WTC11 (cell line): ENCODE measurements at regions not wholly inside any gene's neighbourhood (a gene's known extent, or its start where the extent isn't known, plus 50 kb on each side); places are given as distances from the start of the nearest gene placed in this dataset.
A peak's percentile ranks its signal among the peaks of the same experiment; 100 is the strongest.

Source experiments
- ATAC-seq: fragments of 200-7000 bp; cut with Tn5 transposase; 2 replicates; pipeline ENCODE4 v1.10.0; 2021; ENCODE audit warnings: mild to moderate bottlenecking, moderate library complexity
- CTCF ChIA-PET: fragments of 300-600 bp; sonication (Branson Sonifier 250); formaldehyde crosslinking; loops from one replicate; lab custom pipeline; 2021; ENCODE audit warnings: antibody characterized with exemption; lab: Charles Lee
- POLR2A ChIA-PET: fragments of 350-600 bp; sonication (Branson Sonifier 250); formaldehyde crosslinking; loops from one replicate; lab custom pipeline; 2021; ENCODE audit warnings: antibody characterized with exemption; lab: Charles Lee
- DNase-seq: peaks from one replicate; pipeline ENCODE4 v3.0.0; 2021; ENCODE audit warnings: low spot score
- H3K27ac Mint-ChIP-seq: 2 replicates; pipeline ENCODE4 v1.8.0; 2021; ENCODE audit warnings: mixed read lengths
- H3K27me3 Mint-ChIP-seq: 2 replicates; pipeline ENCODE4 v1.8.0; 2021; ENCODE audit warnings: low read depth, mild to moderate bottlenecking, moderate library complexity, mixed read lengths
- H3K36me3 Mint-ChIP-seq: 2 replicates; pipeline ENCODE4 v1.8.0; 2021; ENCODE audit warnings: mixed read lengths
- H3K4me1 Mint-ChIP-seq: 2 replicates; pipeline ENCODE4 v1.8.0; 2022; ENCODE audit warnings: mixed read lengths
- H3K4me3 Mint-ChIP-seq: 2 replicates; pipeline ENCODE4 v1.8.0; 2021; ENCODE audit warnings: mild to moderate bottlenecking, moderate library complexity, mixed read lengths
- H3K9me3 Mint-ChIP-seq: 2 replicates; pipeline ENCODE4 v1.8.0; 2021; ENCODE audit warnings: mixed read lengths
- ATF1 ChIP-seq: sonication (generic); formaldehyde crosslinking; IDR thresholded peaks from 2 replicates; pipeline ENCODE4 v1.8.1; 2023; ENCODE audit warnings: mild to moderate bottlenecking, moderate library complexity, missing genetic modification reagents
- ESRRA ChIP-seq: sonication (generic); formaldehyde crosslinking; IDR thresholded peaks from 2 replicates; pipeline ENCODE4 v1.8.1; 2022; ENCODE audit warnings: mild to moderate bottlenecking, missing genetic modification reagents, borderline replicate concordance
- FOXJ3 ChIP-seq: sonication (generic); formaldehyde crosslinking; IDR thresholded peaks from 2 replicates; pipeline ENCODE4 v1.9.0; 2021; ENCODE audit warnings: missing genetic modification reagents, mild to moderate bottlenecking, borderline replicate concordance
- FOXK1 ChIP-seq: sonication (generic); formaldehyde crosslinking; IDR thresholded peaks from 2 replicates; pipeline ENCODE4 v1.8.0; 2022; ENCODE audit warnings: mild to moderate bottlenecking, moderate library complexity, missing genetic modification reagents
- FOXP1 ChIP-seq: sonication (generic); formaldehyde crosslinking; IDR thresholded peaks from 2 replicates; pipeline ENCODE4 v1.8.0; 2022; ENCODE audit warnings: missing genetic modification reagents, mild to moderate bottlenecking, moderate library complexity, borderline replicate concordance
- HMGA2 ChIP-seq: fragments of 250-450 bp; sonication (Bioruptor Pico); IDR thresholded peaks from 2 replicates; pipeline ENCODE4 v1.4.0; 2021; ENCODE audit warnings: mild to moderate bottlenecking, moderate library complexity
- JUN ChIP-seq: sonication (generic); formaldehyde crosslinking; IDR thresholded peaks from 2 replicates; pipeline ENCODE4 v1.8.0; 2023; ENCODE audit warnings: mild to moderate bottlenecking, missing genetic modification reagents
- NFATC4 ChIP-seq: fragments of 250-450 bp; sonication (Bioruptor Pico); IDR thresholded peaks from 2 replicates; pipeline ENCODE4 v1.9.0; 2021; ENCODE audit warnings: mild to moderate bottlenecking
- NFE2L1 ChIP-seq: sonication (generic); formaldehyde crosslinking; IDR thresholded peaks from 2 replicates; pipeline ENCODE4 v1.8.1; 2023; ENCODE audit warnings: missing genetic modification reagents
- NR3C1 ChIP-seq: sonication (generic); formaldehyde crosslinking; conservative IDR thresholded peaks from 2 replicates; pipeline ENCODE4 v1.8.1; 2023; ENCODE audit warnings: low read depth, mild to moderate bottlenecking, missing genetic modification reagents
- OVOL2 ChIP-seq: fragments of 250-450 bp; sonication (Bioruptor Pico); IDR thresholded peaks from 2 replicates; pipeline ENCODE4 v1.9.0; 2021; ENCODE audit warnings: mild to moderate bottlenecking, borderline replicate concordance
- RELA ChIP-seq: sonication (generic); formaldehyde crosslinking; IDR thresholded peaks from 2 replicates; pipeline ENCODE4 v1.8.1; 2022; ENCODE audit warnings: missing genetic modification reagents, mild to moderate bottlenecking, borderline replicate concordance
- SMAD3 ChIP-seq: sonication (generic); formaldehyde crosslinking; IDR thresholded peaks from 2 replicates; pipeline ENCODE4 v1.8.0; 2022; ENCODE audit warnings: missing genetic modification reagents, mild to moderate bottlenecking, borderline replicate concordance
- SMAD4 ChIP-seq: sonication (generic); formaldehyde crosslinking; IDR thresholded peaks from 2 replicates; pipeline ENCODE4 v1.8.0; 2022; ENCODE audit warnings: mild to moderate bottlenecking, missing genetic modification reagents
- TCF7 ChIP-seq: sonication (generic); formaldehyde crosslinking; IDR thresholded peaks from 2 replicates; pipeline ENCODE4 v1.8.0; 2022; ENCODE audit warnings: mild to moderate bottlenecking, low read depth, missing genetic modification reagents, moderate library complexity
- TEAD1 ChIP-seq: sonication (generic); formaldehyde crosslinking; IDR thresholded peaks from 2 replicates; pipeline ENCODE4 v1.8.0; 2022; ENCODE audit warnings: mild to moderate bottlenecking, missing genetic modification reagents
- TP53 ChIP-seq: sonication (generic); formaldehyde crosslinking; IDR thresholded peaks from 2 replicates; pipeline ENCODE4 v1.8.1; 2023; ENCODE audit warnings: mild to moderate bottlenecking, missing genetic modification reagents
- ZBTB21 ChIP-seq: sonication (generic); formaldehyde crosslinking; IDR thresholded peaks from 2 replicates; pipeline ENCODE4 v1.8.1; 2023; ENCODE audit warnings: mild to moderate bottlenecking, missing genetic modification reagents, borderline replicate concordance
- ZNF396 ChIP-seq: fragments of 250-450 bp; sonication (Bioruptor Pico); IDR thresholded peaks from 2 replicates; pipeline ENCODE4 v1.8.0; 2021; ENCODE audit warnings: mild to moderate bottlenecking, moderate library complexity, borderline replicate concordance
- ZNF512 ChIP-seq: sonication (generic); formaldehyde crosslinking; IDR thresholded peaks from 2 replicates; pipeline ENCODE4 v1.8.1; 2022; ENCODE audit warnings: missing genetic modification reagents, borderline replicate concordance
- TF ChIP-seq, protein P1 (sequence below): fragments of 250-450 bp; sonication (Bioruptor Pico); IDR thresholded peaks from 2 replicates; pipeline ENCODE4 v1.9.0; 2021; ENCODE audit warnings: mild to moderate bottlenecking
- TF ChIP-seq, protein P2 (sequence below): sonication (generic); formaldehyde crosslinking; IDR thresholded peaks from 2 replicates; pipeline ENCODE4 v1.8.0; 2022; ENCODE audit warnings: mild to moderate bottlenecking, missing genetic modification reagents
- TF ChIP-seq, protein P3 (sequence below): sonication (generic); formaldehyde crosslinking; conservative IDR thresholded peaks from 2 replicates; pipeline ENCODE4 v1.8.1; 2023; ENCODE audit warnings: mild to moderate bottlenecking, low read depth, missing genetic modification reagents, moderate library complexity
- TF ChIP-seq, protein P4 (sequence below): sonication (generic); formaldehyde crosslinking; IDR thresholded peaks from 2 replicates; pipeline ENCODE4 v1.8.1; 2022; ENCODE audit warnings: mild to moderate bottlenecking, moderate library complexity, missing genetic modification reagents
- TF ChIP-seq, protein P5 (sequence below): sonication (generic); formaldehyde crosslinking; IDR thresholded peaks from 2 replicates; pipeline ENCODE4 v1.8.0; 2022; ENCODE audit warnings: mild to moderate bottlenecking, missing genetic modification reagents

GRCh38 chr1:110750562-110750961, 75.8 kb upstream of the KCNA3 start (continued):
- TF ChIP-seq ESRRA (CRISPR knock-in tag) (no peak), TEAD1 (CRISPR knock-in tag) (no peak), TCF7 (CRISPR knock-in tag) (no peak), HMGA2 (CRISPR knock-in tag) (no peak), ZBTB21 (CRISPR knock-in tag) (no peak), OVOL2 (CRISPR knock-in tag) (no peak), NFE2L1 (CRISPR knock-in tag) (no peak), RELA (CRISPR knock-in tag) (no peak), ATF1 (CRISPR knock-in tag) (no peak), ZNF512 (CRISPR knock-in tag) (no peak)
- TF ChIP-seq, protein P1, sequence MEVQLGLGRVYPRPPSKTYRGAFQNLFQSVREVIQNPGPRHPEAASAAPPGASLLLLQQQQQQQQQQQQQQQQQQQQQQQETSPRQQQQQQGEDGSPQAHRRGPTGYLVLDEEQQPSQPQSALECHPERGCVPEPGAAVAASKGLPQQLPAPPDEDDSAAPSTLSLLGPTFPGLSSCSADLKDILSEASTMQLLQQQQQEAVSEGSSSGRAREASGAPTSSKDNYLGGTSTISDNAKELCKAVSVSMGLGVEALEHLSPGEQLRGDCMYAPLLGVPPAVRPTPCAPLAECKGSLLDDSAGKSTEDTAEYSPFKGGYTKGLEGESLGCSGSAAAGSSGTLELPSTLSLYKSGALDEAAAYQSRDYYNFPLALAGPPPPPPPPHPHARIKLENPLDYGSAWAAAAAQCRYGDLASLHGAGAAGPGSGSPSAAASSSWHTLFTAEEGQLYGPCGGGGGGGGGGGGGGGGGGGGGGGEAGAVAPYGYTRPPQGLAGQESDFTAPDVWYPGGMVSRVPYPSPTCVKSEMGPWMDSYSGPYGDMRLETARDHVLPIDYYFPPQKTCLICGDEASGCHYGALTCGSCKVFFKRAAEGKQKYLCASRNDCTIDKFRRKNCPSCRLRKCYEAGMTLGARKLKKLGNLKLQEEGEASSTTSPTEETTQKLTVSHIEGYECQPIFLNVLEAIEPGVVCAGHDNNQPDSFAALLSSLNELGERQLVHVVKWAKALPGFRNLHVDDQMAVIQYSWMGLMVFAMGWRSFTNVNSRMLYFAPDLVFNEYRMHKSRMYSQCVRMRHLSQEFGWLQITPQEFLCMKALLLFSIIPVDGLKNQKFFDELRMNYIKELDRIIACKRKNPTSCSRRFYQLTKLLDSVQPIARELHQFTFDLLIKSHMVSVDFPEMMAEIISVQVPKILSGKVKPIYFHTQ (CRISPR knock-in tag) = no peak
- TF ChIP-seq, protein P2, sequence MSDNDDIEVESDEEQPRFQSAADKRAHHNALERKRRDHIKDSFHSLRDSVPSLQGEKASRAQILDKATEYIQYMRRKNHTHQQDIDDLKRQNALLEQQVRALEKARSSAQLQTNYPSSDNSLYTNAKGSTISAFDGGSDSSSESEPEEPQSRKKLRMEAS (CRISPR knock-in tag) = no peak
- TF ChIP-seq, protein P3, sequence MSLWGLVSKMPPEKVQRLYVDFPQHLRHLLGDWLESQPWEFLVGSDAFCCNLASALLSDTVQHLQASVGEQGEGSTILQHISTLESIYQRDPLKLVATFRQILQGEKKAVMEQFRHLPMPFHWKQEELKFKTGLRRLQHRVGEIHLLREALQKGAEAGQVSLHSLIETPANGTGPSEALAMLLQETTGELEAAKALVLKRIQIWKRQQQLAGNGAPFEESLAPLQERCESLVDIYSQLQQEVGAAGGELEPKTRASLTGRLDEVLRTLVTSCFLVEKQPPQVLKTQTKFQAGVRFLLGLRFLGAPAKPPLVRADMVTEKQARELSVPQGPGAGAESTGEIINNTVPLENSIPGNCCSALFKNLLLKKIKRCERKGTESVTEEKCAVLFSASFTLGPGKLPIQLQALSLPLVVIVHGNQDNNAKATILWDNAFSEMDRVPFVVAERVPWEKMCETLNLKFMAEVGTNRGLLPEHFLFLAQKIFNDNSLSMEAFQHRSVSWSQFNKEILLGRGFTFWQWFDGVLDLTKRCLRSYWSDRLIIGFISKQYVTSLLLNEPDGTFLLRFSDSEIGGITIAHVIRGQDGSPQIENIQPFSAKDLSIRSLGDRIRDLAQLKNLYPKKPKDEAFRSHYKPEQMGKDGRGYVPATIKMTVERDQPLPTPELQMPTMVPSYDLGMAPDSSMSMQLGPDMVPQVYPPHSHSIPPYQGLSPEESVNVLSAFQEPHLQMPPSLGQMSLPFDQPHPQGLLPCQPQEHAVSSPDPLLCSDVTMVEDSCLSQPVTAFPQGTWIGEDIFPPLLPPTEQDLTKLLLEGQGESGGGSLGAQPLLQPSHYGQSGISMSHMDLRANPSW (CRISPR knock-in tag) = no peak
- TF ChIP-seq, protein P4, sequence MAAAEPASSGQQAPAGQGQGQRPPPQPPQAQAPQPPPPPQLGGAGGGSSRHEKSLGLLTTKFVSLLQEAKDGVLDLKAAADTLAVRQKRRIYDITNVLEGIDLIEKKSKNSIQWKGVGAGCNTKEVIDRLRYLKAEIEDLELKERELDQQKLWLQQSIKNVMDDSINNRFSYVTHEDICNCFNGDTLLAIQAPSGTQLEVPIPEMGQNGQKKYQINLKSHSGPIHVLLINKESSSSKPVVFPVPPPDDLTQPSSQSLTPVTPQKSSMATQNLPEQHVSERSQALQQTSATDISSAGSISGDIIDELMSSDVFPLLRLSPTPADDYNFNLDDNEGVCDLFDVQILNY (CRISPR knock-in tag) = no peak

DNA sequence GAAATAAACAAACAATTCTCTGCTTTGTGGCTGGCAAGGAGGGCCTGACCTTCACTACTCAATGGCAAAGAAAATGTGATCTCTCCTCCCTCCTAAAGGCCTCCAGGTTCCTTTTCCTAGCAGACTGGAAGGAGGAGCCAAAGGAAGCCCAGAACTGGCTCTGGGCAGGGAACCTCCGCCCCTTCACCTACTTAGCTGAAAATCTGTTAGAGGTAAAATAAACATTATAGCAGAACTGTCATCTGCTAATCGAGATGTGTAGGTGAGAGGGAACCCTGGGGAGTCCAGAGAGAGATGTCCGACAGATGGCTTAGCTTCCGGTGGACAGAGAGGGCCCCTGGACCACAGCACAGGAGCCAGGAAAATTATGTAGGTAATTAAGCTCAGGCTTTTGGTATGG, 75.2 kb upstream of the KCNA3 start:
- peaks cover 62% of the 10 kb centered on the region for H3K4me1 Mint-ChIP-seq
- H3K36me3 Mint-ChIP-seq = no peaks in the 10 kb centered on the region
- CTCF ChIA-PET = interaction anchor here (0.8 to 2.8 kb wide), 6 partner anchors 15 to 194 kb away, joined by 3 to 22 read pairs (median 5); no protein-coding TSS in a partner anchor
- no peak overlapping the region for H3K27ac Mint-ChIP-seq
- peak; percentile 50; the same call in 1 of the 2 replicates for ATAC-seq
- POLR2A ChIA-PET = no interaction called here
- H3K9me3 Mint-ChIP-seq = no peaks in the 10 kb centered on the region
- no peak overlapping the region for H3K4me3 Mint-ChIP-seq
- peaks cover 2% of the 10 kb centered on the region; the same call in 1 of the 2 replicates for H3K27me3 Mint-ChIP-seq
- no peak for DNase-seq
- no peak for TF ChIP-seq NFATC4 (CRISPR knock-in tag)
- TF ChIP-seq SMAD4 (CRISPR knock-in tag) = no peak
- no peak for TF ChIP-seq FOXJ3 (CRISPR knock-in tag)
- TF ChIP-seq FOXK1 = no peak
- no peak for TF ChIP-seq ZNF396 (CRISPR knock-in tag)
- TF ChIP-seq JUN = no peak
- TF ChIP-seq FOXP1 (CRISPR knock-in tag) = no peak
- no peak for TF ChIP-seq ATF1 (CRISPR knock-in tag)
- TF ChIP-seq, protein P5, sequence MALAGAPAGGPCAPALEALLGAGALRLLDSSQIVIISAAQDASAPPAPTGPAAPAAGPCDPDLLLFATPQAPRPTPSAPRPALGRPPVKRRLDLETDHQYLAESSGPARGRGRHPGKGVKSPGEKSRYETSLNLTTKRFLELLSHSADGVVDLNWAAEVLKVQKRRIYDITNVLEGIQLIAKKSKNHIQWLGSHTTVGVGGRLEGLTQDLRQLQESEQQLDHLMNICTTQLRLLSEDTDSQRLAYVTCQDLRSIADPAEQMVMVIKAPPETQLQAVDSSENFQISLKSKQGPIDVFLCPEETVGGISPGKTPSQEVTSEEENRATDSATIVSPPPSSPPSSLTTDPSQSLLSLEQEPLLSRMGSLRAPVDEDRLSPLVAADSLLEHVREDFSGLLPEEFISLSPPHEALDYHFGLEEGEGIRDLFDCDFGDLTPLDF (CRISPR knock-in tag) = no peak
- TF ChIP-seq SMAD3 = no peak
- no peak for TF ChIP-seq ZNF512 (CRISPR knock-in tag)
- no peak for TF ChIP-seq TP53 (CRISPR knock-in tag)
- no peak for TF ChIP-seq NR3C1 (CRISPR knock-in tag)
